ENCODE measurements at regions not wholly inside any gene's neighbourhood (a gene's known extent, or its start where the extent isn't known, plus 50 kb on each side); places are given as distances from the start of the nearest gene placed in this dataset.

- TF ChIP-seq CTCF (IDR thresholded peaks at IDR 0.05; ENCODE audit: extremely low read depth in 1 of 2, insufficient read depth in 1 of 2, low read depth in 1 of 2, low read length in 2 of 2): no peak
- TF ChIP-seq POLR2A (IDR thresholded peaks at IDR 0.05; ENCODE audit: low read depth, low read length): no peak
- no peak for TF ChIP-seq POLR2AphosphoS5 (IDR thresholded peaks at IDR 0.05; ENCODE audit: insufficient read depth, low read depth, low read length)
Measured at GRCh38 chr2:194270648-194271047, 1386.4 kb upstream of the SLC39A10 start.

Measured in endothelial cell of umbilical vein (primary cell).